Right hindlimb (tissue), 1 donor: ENCODE measurements at regions not wholly inside any gene's neighbourhood (a gene's known extent, or its start where the extent isn't known, plus 50 kb on each side); places are given as distances from the start of the nearest gene placed in this dataset.

Experiments used
- DNase-seq: peaks from one replicate; pipeline ENCODE4 v3.0.0-alpha.2; 2018

- DNase-seq, result no peak
Observed at GRCh38 chr13:109390391-109390790, 396.0 kb downstream of the IRS2 start.

GRCh38 chr13:109389892-109390345 is 396.5 kb downstream of the IRS2 start:
- no peak for DNase-seq

GRCh38 chr13:109389456-109389855 is 396.9 kb downstream of the IRS2 start:
- no peak for DNase-seq

- no peak for DNase-seq
Observed at GRCh38 chr13:109387471-109387870, 398.9 kb downstream of the IRS2 start.

- no peak for DNase-seq
Observed at GRCh38 chr13:109385242-109385560, 401.2 kb downstream of the IRS2 start.

- no peak for DNase-seq
Observed at GRCh38 chr13:109384491-109385241, 401.7 kb downstream of the IRS2 start.

GRCh38 chr13:109383683-109384082 is 402.7 kb downstream of the IRS2 start:
- DNase-seq, result no peak

- no peak for DNase-seq
Observed at GRCh38 chr13:109381546-109382180, 404.7 kb downstream of the IRS2 start.

- DNase-seq, result no peak
Observed at GRCh38 chr13:109380457-109380856, 405.9 kb downstream of the IRS2 start.

GRCh38 chr13:109379930-109380329 is 406.5 kb downstream of the IRS2 start:
- no peak for DNase-seq

- DNase-seq, result no peak
Observed at GRCh38 chr13:109376936-109377335, 409.4 kb downstream of the IRS2 start.

GRCh38 chr13:109374609-109375200 is 411.7 kb downstream of the IRS2 start:
- DNase-seq, result no peak

GRCh38 chr13:109372666-109373065 is 413.7 kb downstream of the IRS2 start:
- DNase-seq, result no peak

GRCh38 chr13:109371066-109371465 is 415.3 kb downstream of the IRS2 start:
- no peak for DNase-seq

- no peak for DNase-seq
Observed at GRCh38 chr13:109370496-109370895, 415.9 kb downstream of the IRS2 start.

GRCh38 chr13:109369353-109370052 is 416.9 kb downstream of the IRS2 start:
- no peak for DNase-seq

GRCh38 chr13:109368230-109368629 is 418.2 kb downstream of the IRS2 start:
- no peak for DNase-seq

GRCh38 chr13:109366525-109366924 is 419.9 kb downstream of the IRS2 start:
- DNase-seq, result no peak

- DNase-seq, result no peak
Observed at GRCh38 chr13:109363431-109363830, 423.0 kb downstream of the IRS2 start.

- no peak for DNase-seq
Observed at GRCh38 chr13:109362616-109363015, 423.8 kb downstream of the IRS2 start.

GRCh38 chr13:109361562-109362289 is 424.7 kb downstream of the IRS2 start:
- DNase-seq, result no peak

GRCh38 chr13:109357751-109358471 is 428.5 kb downstream of the IRS2 start:
- no peak for DNase-seq
